HCT116 (cell line): ENCODE measurements at regions not wholly inside any gene's neighbourhood (a gene's known extent, or its start where the extent isn't known, plus 50 kb on each side); places are given as distances from the start of the nearest gene placed in this dataset.

ENCODE experiments used
- ATAC-seq: fragments of 200-7000 bp; cut with Tn5 transposase; 2 replicates; pipeline ENCODE4 v1.9.1; 2020; ENCODE audit warnings: mild to moderate bottlenecking, moderate library complexity
- BruUV-seq: library from RNA; stranded (reverse); fragments of 400-500 nt; replicated peaks from 2 replicates; lab custom pipeline; 2021; lab: Mats Ljungman, UMichigan
- CTCF ChIA-PET: fragments of 300-600 bp; sonication (Branson Sonifier 250); formaldehyde crosslinking; loops from one replicate; lab custom pipeline; 2021; ENCODE audit warnings: antibody characterized with exemption; lab: Charles Lee
- POLR2A ChIA-PET: fragments of 300-600, 350-600 bp; sonication (Branson Sonifier 250); formaldehyde crosslinking; loops from one replicate; lab custom pipeline; 2021; ENCODE audit warnings: antibody characterized with exemption; lab: Charles Lee
- RAD21 ChIA-PET, 2 experiments: fragments of 300-600 bp; sonication (Branson Sonifier 250); formaldehyde crosslinking; loops; one replicate each; lab custom pipeline; 2023; ENCODE audit warnings: low total read pairs in 2 of 2; ENCODE audit not compliant: uncharacterized antibody in 2 of 2, unreplicated experiment in 2 of 2, low non-redundant PET in 1 of 2; lab: Charles Lee
- DNase-seq: peaks from one replicate; pipeline ENCODE4 v3.0.0-alpha.2; 2010; ENCODE audit warnings: low read depth, low spot score
- H2AFZ ChIP-seq: fragments of 200-600 bp; shearing (Covaris generic), sonication (generic); 2 replicates; pipeline ENCODE4 v1.6.1; 2017; ENCODE audit warnings: low read depth, mixed run types, mixed read lengths, antibody characterized with exemption, low read length; ENCODE audit not compliant: poor library complexity, severe bottlenecking
- H3K27ac ChIP-seq: 2 replicates; pipeline ENCODE4 v1.5.1; 2012; ENCODE audit warnings: low read depth, low read length
- H3K27me3 ChIP-seq: fragments of 200-600 bp; sonication (generic); 2 replicates; pipeline ENCODE4 v1.6.1; 2016; ENCODE audit warnings: mixed run types, low read length, mixed read lengths; ENCODE audit not compliant: insufficient read depth
- H3K36me3 ChIP-seq, 2 experiments: fragments of 200-500 bp in 1 of 2; fragments of 200-600 bp in 1 of 2; sonication (Bioruptor generic) in 1 of 2; sonication (generic) in 1 of 2; 2 replicates each; pipeline versions ENCODE4 v1.5.1 to v1.6.1; 2014 to 2016; ENCODE audit warnings: low read length in 2 of 2, inconsistent platforms in 1 of 2, mixed read lengths in 1 of 2, mixed run types in 1 of 2; ENCODE audit not compliant: insufficient read depth in 2 of 2, control insufficient read depth in 1 of 2
- H3K4me1 ChIP-seq, 2 experiments: fragments of 200-600 bp in 1 of 2; sonication (generic) in 1 of 2; 2 replicates each; pipeline versions ENCODE4 v1.5.1 to v1.6.1; 2012 to 2017; ENCODE audit warnings: low read length in 2 of 2, inconsistent platforms in 1 of 2, mild to moderate bottlenecking in 1 of 2, mixed read lengths in 1 of 2, mixed run types in 1 of 2, moderate library complexity in 1 of 2; ENCODE audit not compliant: insufficient read depth in 2 of 2, control insufficient read depth in 1 of 2
- H3K4me2 ChIP-seq: fragments of 200-600 bp; sonication (generic); 2 replicates; pipeline ENCODE4 v1.6.1; 2017; ENCODE audit warnings: mixed run types, low read length, mixed read lengths
- H3K4me3 ChIP-seq, 2 experiments: fragments of 200-600 bp in 1 of 2; sonication (generic) in 1 of 2; replicated peaks in 1 of 2; 2 replicates each; pipeline ENCODE4 v1.5.1; 2011 to 2016; ENCODE audit warnings: low read length in 2 of 2, control low read depth in 1 of 2, low read depth in 1 of 2, mild to moderate bottlenecking in 1 of 2, mixed read lengths in 1 of 2, mixed run types in 1 of 2
- H3K79me2 ChIP-seq: fragments of 200-600 bp; sonication (generic); 2 replicates; pipeline ENCODE4 v1.6.1; 2017; ENCODE audit warnings: mild to moderate bottlenecking, mixed run types, low read length, moderate library complexity, mixed read lengths; ENCODE audit not compliant: insufficient read depth
- H3K9ac ChIP-seq: fragments of 200-600 bp; sonication (generic); 2 replicates; pipeline ENCODE4 v1.6.1; 2016; ENCODE audit warnings: low read length, mixed read lengths
- H3K9me2 ChIP-seq: fragments of 200-600 bp; sonication (generic), shearing (Covaris generic); 2 replicates; pipeline ENCODE4 v1.6.1; 2017; ENCODE audit warnings: mixed run types, mild to moderate bottlenecking, moderate library complexity; ENCODE audit not compliant: insufficient read depth
- H3K9me3 ChIP-seq, 2 experiments: fragments of 200-500 bp in 1 of 2; fragments of 200-600 bp in 1 of 2; sonication (Bioruptor generic) in 1 of 2; sonication (generic) in 1 of 2; 2 replicates each; pipeline ENCODE4 v1.6.1; 2014 to 2017; ENCODE audit warnings: low read length in 2 of 2, mixed read lengths in 2 of 2, inconsistent platforms in 1 of 2, low read depth in 1 of 2, mild to moderate bottlenecking in 1 of 2, mixed run types in 1 of 2, moderate library complexity in 1 of 2; ENCODE audit not compliant: control insufficient read depth in 1 of 2, insufficient read depth in 1 of 2
- H4K20me1 ChIP-seq: fragments of 200-600 bp; sonication (generic), shearing (Covaris generic); 2 replicates; pipeline ENCODE4 v1.6.1; 2017; ENCODE audit warnings: mixed run types, mild to moderate bottlenecking, moderate library complexity; ENCODE audit not compliant: insufficient read depth
- EGR1 ChIP-seq: IDR thresholded peaks from 2 replicates; pipeline ENCODE4 v1.6.1; 2012; ENCODE audit warnings: low read depth
- ELF1 ChIP-seq: IDR thresholded peaks from 2 replicates; pipeline ENCODE4 v1.6.1; 2012; ENCODE audit warnings: low read depth, borderline replicate concordance
- FOSL1 ChIP-seq: IDR thresholded peaks from 2 replicates; pipeline ENCODE4 v1.6.1; 2012; ENCODE audit warnings: low read depth
- SP1 ChIP-seq: IDR thresholded peaks from 2 replicates; pipeline ENCODE4 v1.6.1; 2012; ENCODE audit warnings: low read depth
- TCF7L2 ChIP-seq: IDR thresholded peaks from 2 replicates; pipeline ENCODE4 v1.7.0; 2011; ENCODE audit warnings: borderline replicate concordance, inconsistent platforms; ENCODE audit not compliant: insufficient read depth, insufficient read length; ENCODE audit errors: extremely low read depth
- YY1 ChIP-seq: IDR thresholded peaks from 2 replicates; pipeline ENCODE4 v1.6.1; 2011; ENCODE audit warnings: low read length, low read depth, moderate library complexity, mild to moderate bottlenecking; ENCODE audit not compliant: insufficient replicate concordance; ENCODE audit errors: extremely low read depth
- ZNF274 ChIP-seq: fragments of 200-500 bp; sonication (Bioruptor generic); IDR thresholded peaks from 2 replicates; pipeline ENCODE4 v1.6.1; 2014; ENCODE audit warnings: mild to moderate bottlenecking, low read depth, low read length, inconsistent platforms
- intact Hi-C: fragments of 100-400 bp; cut with micrococcal nuclease; formaldehyde crosslinking; loops from 2 replicates; pipeline ENCODE4 v1.10.0; 2022

DNA sequence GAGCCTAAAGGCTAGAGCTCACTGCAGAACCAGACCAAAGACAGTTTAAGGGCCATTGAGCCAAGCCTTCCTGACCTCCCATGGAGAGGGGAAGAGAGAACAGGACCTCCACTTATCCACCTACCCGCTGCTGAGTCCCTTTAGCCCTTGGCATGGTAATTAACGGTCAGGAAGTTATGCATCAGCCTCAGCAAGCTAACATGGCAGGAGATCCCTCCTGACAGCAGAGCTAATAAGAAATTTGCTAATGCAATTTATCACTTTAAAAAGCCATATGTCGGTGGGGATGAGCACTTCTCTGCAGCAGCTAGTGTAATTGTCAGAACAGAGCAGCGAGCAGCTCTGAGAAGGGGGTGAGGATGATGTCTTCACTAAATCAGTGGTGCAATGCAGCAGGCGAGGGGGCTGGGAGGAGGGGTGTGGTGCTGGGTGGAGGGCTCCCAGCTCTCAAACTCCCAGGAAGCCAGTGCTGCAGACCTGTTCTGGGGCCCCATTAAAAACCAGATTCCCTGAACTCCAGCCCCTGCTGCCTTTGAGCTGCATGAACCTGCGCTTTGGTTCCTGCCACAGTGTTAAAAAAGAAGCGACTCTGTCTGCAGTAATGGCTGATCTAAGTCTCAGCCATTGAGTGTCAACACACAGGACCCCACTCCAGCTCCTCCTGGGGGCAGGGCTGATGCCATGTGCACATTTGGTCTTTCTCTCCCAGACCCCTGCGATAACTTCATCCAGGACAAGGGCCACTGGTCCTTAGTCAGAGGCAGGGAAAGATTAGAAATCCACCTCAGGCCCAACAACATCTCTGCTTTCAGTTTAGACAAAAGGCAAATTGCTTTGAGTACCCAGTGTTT lies 63.0 kb upstream of the CALM2 start:
- Histone ChIP-seq H3K4me1 (no peaks in the 10 kb centered on the region), H3K9me2 (no peaks in the 10 kb centered on the region), H4K20me1 (no peaks in the 10 kb centered on the region), H3K4me2 (no peak overlapping the region), H2AFZ (no peak overlapping the region), H3K9ac (no peak overlapping the region), H3K79me2 (no peaks in the 10 kb centered on the region), H3K27ac (no peak overlapping the region), H3K36me3 (no peaks in the 10 kb centered on the region), H3K4me3 (no peak overlapping the region), H3K27me3 (peaks cover 5% of the 10 kb centered on the region; the same call in 1 of the 2 replicates), H3K9me3 (no peaks in the 10 kb centered on the region)
- ATAC-seq (no peak), DNase-seq (no peak)
- POLR2A ChIA-PET: interaction anchor here (1.3 kb wide), 1 partner anchor 11 kb away, joined by 3 read pairs; no protein-coding TSS in a partner anchor
- no peak for TF ChIP-seq EGR1
- TF ChIP-seq ZNF274: no peak
- no peak for TF ChIP-seq YY1
- TF ChIP-seq FOSL1: no peak
- no peak for TF ChIP-seq ELF1
- intact Hi-C loops: no loop called here
- RAD21 ChIA-PET: no interaction called here
- CTCF ChIA-PET: no interaction called here
- no TSS peak for BruUV-seq

DNA sequence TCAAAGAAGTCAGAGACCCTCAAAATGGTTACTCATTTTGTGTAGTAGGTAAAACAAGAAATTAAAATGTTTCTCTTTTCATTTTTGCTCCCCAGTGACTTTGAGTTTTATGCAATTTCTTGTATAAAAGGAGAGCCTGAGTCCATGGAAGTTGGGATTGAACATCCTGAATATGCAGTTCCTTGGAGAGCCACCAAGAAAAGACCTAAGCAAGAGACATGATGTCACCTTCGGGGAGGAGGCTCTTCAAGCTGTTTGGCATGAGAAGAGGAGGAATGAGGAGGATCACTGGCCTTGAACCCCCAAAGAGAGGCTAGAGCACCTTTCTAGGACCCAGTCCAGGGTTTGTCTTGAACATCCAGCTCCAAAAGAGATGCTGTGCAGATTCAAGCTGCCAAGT lies 62.3 kb upstream of the CALM2 start:
- ChIA-PET POLR2A (interaction anchor here (1.3 kb wide), 1 partner anchor 11 kb away, joined by 3 read pairs; no protein-coding TSS in a partner anchor), RAD21 (no interaction called here), CTCF (no interaction called here)
- BruUV-seq: no TSS peak
- H3K36me3 ChIP-seq: no peaks in the 10 kb centered on the region
- no peak overlapping the region for H3K9ac ChIP-seq
- TF ChIP-seq ELF1: no peak
- no peak for TF ChIP-seq TCF7L2
- no peak for TF ChIP-seq SP1
- no peak for DNase-seq
- no peak overlapping the region for H3K4me3 ChIP-seq
- intact Hi-C loops: no loop called here
- H3K79me2 ChIP-seq: no peaks in the 10 kb centered on the region
- peaks cover 5% of the 10 kb centered on the region; the same call in 1 of the 2 replicates for H3K27me3 ChIP-seq
- no peak overlapping the region for H3K4me2 ChIP-seq
- no peaks in the 10 kb centered on the region for H3K4me1 ChIP-seq
- no peak overlapping the region for H3K27ac ChIP-seq
- no peaks in the 10 kb centered on the region for H4K20me1 ChIP-seq
- H3K9me3 ChIP-seq: no peaks in the 10 kb centered on the region
- H3K9me2 ChIP-seq: no peaks in the 10 kb centered on the region
- no peak overlapping the region for H2AFZ ChIP-seq
- no peak for ATAC-seq
